H9 (cell line): ENCODE measurements at regions not wholly inside any gene's neighbourhood (a gene's known extent, or its start where the extent isn't known, plus 50 kb on each side); places are given as distances from the start of the nearest gene placed in this dataset.

ENCODE experiments used
- DNase-seq: peaks from one replicate; pipeline ENCODE4 v3.0.0-alpha.2; 2017
- H2AFZ ChIP-seq: one replicate; pipeline ENCODE4 v1.6.1; 2013; ENCODE audit warnings: mild to moderate bottlenecking, low read length, control low read depth, moderate library complexity
- H2AK5ac ChIP-seq: 2 replicates; pipeline ENCODE4 v1.6.1; 2013; ENCODE audit warnings: low read length, control low read depth, mixed read lengths; ENCODE audit not compliant: insufficient read length
- H2BK120ac ChIP-seq: one replicate; pipeline ENCODE4 v1.6.1; 2013; ENCODE audit warnings: low read depth, mild to moderate bottlenecking, low read length, control low read depth, inconsistent platforms; ENCODE audit not compliant: poor library complexity, severe bottlenecking
- H2BK12ac ChIP-seq: 2 replicates; pipeline ENCODE4 v1.6.1; 2013; ENCODE audit warnings: low read length, control low read depth, mixed read lengths, low read depth; ENCODE audit not compliant: insufficient read length
- H2BK15ac ChIP-seq: 2 replicates; pipeline ENCODE4 v1.6.1; 2013; ENCODE audit warnings: low read depth, low read length, control low read depth
- H2BK20ac ChIP-seq: one replicate; pipeline ENCODE4 v1.6.1; 2013; ENCODE audit warnings: low read depth, mild to moderate bottlenecking, low read length, control low read depth, inconsistent platforms; ENCODE audit not compliant: poor library complexity, severe bottlenecking
- H2BK5ac ChIP-seq: 2 replicates; pipeline ENCODE4 v1.6.1; 2013; ENCODE audit warnings: low read length, control low read depth, mixed read lengths; ENCODE audit not compliant: insufficient read length
- H3K14ac ChIP-seq: 2 replicates; pipeline ENCODE4 v1.6.1; 2013; ENCODE audit warnings: low read length, control low read depth; ENCODE audit not compliant: insufficient read depth
- H3K18ac ChIP-seq: 2 replicates; pipeline ENCODE4 v1.6.1; 2013; ENCODE audit warnings: low read depth, mild to moderate bottlenecking, mixed read lengths, low read length, control low read depth; ENCODE audit not compliant: insufficient read length
- H3K23ac ChIP-seq: 2 replicates; pipeline ENCODE4 v1.6.1; 2013; ENCODE audit warnings: low read length, control low read depth, mixed read lengths, low read depth; ENCODE audit not compliant: insufficient read length
- H3K23me2 ChIP-seq: 2 replicates; pipeline ENCODE4 v1.6.1; 2013; ENCODE audit warnings: low read depth, mild to moderate bottlenecking, mixed read lengths, low read length, control low read depth; ENCODE audit not compliant: insufficient read length, poor library complexity, severe bottlenecking
- H3K27ac ChIP-seq: 2 replicates; pipeline ENCODE4 v1.5.1; 2013; ENCODE audit warnings: low read length, control low read depth, mixed read lengths, low read depth; ENCODE audit not compliant: insufficient read length
- H3K27me3 ChIP-seq: 2 replicates; pipeline ENCODE4 v1.6.1; 2013; ENCODE audit warnings: low read length, control low read depth, inconsistent platforms; ENCODE audit not compliant: insufficient read depth
- H3K4ac ChIP-seq: 2 replicates; pipeline ENCODE4 v1.6.1; 2013; ENCODE audit warnings: low read depth, mild to moderate bottlenecking, control low read depth, inconsistent platforms, low read length, moderate library complexity
- H3K4me1 ChIP-seq: 2 replicates; pipeline ENCODE4 v1.6.1; 2013; ENCODE audit warnings: low read length, control low read depth, inconsistent platforms; ENCODE audit not compliant: insufficient read depth
- H3K4me2 ChIP-seq: 2 replicates; pipeline ENCODE4 v1.6.1; 2013; ENCODE audit warnings: low read length, control low read depth, mixed read lengths; ENCODE audit not compliant: insufficient read length, insufficient read depth
- H3K56ac ChIP-seq: 2 replicates; pipeline ENCODE4 v1.6.1; 2013; ENCODE audit warnings: low read depth, mild to moderate bottlenecking, mixed read lengths, low read length, control low read depth; ENCODE audit not compliant: insufficient read length
- H3K79me1 ChIP-seq: 2 replicates; pipeline ENCODE4 v1.6.1; 2013; ENCODE audit warnings: low read depth, mild to moderate bottlenecking, moderate library complexity, low read length, control low read depth, inconsistent platforms; ENCODE audit not compliant: insufficient read depth, poor library complexity, severe bottlenecking
- H3K79me2 ChIP-seq: 2 replicates; pipeline ENCODE4 v1.6.1; 2013; ENCODE audit warnings: low read length, control low read depth, inconsistent platforms; ENCODE audit not compliant: insufficient read depth
- H3K9ac ChIP-seq: 2 replicates; pipeline ENCODE4 v1.6.1; 2013; ENCODE audit warnings: low read length, control low read depth, mixed read lengths; ENCODE audit not compliant: insufficient read length; ENCODE audit errors: extremely low read depth
- H3K9me3 ChIP-seq: one replicate; pipeline ENCODE4 v1.6.1; 2013; ENCODE audit warnings: low read depth, low read length, inconsistent platforms; ENCODE audit not compliant: control insufficient read depth
- H3T11ph ChIP-seq: one replicate; pipeline ENCODE4 v1.6.1; 2013; ENCODE audit warnings: mild to moderate bottlenecking, low read length, control low read depth, inconsistent platforms
- H4K20me1 ChIP-seq: one replicate; pipeline ENCODE4 v1.6.1; 2013; ENCODE audit not compliant: control insufficient read depth, insufficient read length, insufficient read depth
- H4K5ac ChIP-seq: 2 replicates; pipeline ENCODE4 v1.6.1; 2013; ENCODE audit warnings: low read depth, mild to moderate bottlenecking, mixed read lengths, low read length, control low read depth; ENCODE audit not compliant: insufficient read length
- H4K8ac ChIP-seq: replicated peaks from 2 replicates; pipeline ENCODE4 v1.6.1; 2013; ENCODE audit warnings: low read length, control low read depth, mixed read lengths, low read depth; ENCODE audit not compliant: insufficient read length
- H4K91ac ChIP-seq: 2 replicates; pipeline ENCODE4 v1.6.1; 2013; ENCODE audit warnings: low read depth, mild to moderate bottlenecking, moderate library complexity, mixed read lengths, low read length, control low read depth; ENCODE audit not compliant: insufficient read length
- H3K27ac Mint-ChIP-seq, 3 experiments: 2 replicates in 2 of 3; 3 replicates in 1 of 3; pipeline ENCODE4 v1.8.0; 2020 to 2021; ENCODE audit warnings: mixed read lengths in 3 of 3, mild to moderate bottlenecking in 1 of 3, moderate library complexity in 1 of 3
- H3K27me3 Mint-ChIP-seq: 2 replicates; pipeline ENCODE4 v1.8.0; 2021; ENCODE audit warnings: low read depth, mild to moderate bottlenecking, moderate library complexity, mixed read lengths
- H3K36me3 Mint-ChIP-seq, 3 experiments: 2 replicates in 2 of 3; 3 replicates in 1 of 3; pipeline ENCODE4 v1.8.0; 2020 to 2021; ENCODE audit warnings: low read depth in 3 of 3, mixed read lengths in 3 of 3; ENCODE audit not compliant: insufficient read depth in 1 of 3
- H3K4me1 Mint-ChIP-seq, 2 experiments: 2 replicates each; pipeline ENCODE4 v1.8.0; 2020; ENCODE audit warnings: mixed read lengths in 2 of 2
- H3K4me3 Mint-ChIP-seq, 2 experiments: 2 replicates in 1 of 2; 3 replicates in 1 of 2; pipeline ENCODE4 v1.8.0; 2020 to 2021; ENCODE audit warnings: mild to moderate bottlenecking in 2 of 2, mixed read lengths in 2 of 2, moderate library complexity in 1 of 2
- H3K9me3 Mint-ChIP-seq, 2 experiments: 2 replicates in 1 of 2; 3 replicates in 1 of 2; pipeline ENCODE4 v1.8.0; 2020; ENCODE audit warnings: mild to moderate bottlenecking in 2 of 2, mixed read lengths in 2 of 2, moderate library complexity in 1 of 2
- CTCF ChIP-seq: fragments of 200-600 bp; sonication (generic); conservative IDR thresholded peaks from 3 replicates; pipeline ENCODE4 v1.8.0; 2021; ENCODE audit warnings: antibody characterized with exemption, mild to moderate bottlenecking

- Histone ChIP-seq H3K27ac (no peak overlapping the region), H2AFZ (no peak overlapping the region)
- no peak for TF ChIP-seq CTCF
Measured at GRCh38 chr6:84625506-84625905, 138.9 kb downstream of the TBX18 start.

More at GRCh38 chr6:84625506-84625905, 138.9 kb downstream of the TBX18 start:
- H3K4me2 ChIP-seq = no peak overlapping the region
- H3K4me1 ChIP-seq = no peaks in the 10 kb centered on the region
- H3K14ac ChIP-seq = no peak overlapping the region
- no peak overlapping the region for H2BK20ac ChIP-seq
- no peak overlapping the region for H2BK120ac ChIP-seq
- Mint-ChIP-seq H3K27ac (peak overlapping the region in 1 of 3 experiments; percentile 3; a peak in 1 of 7 replicates), H3K27me3 (no peaks in the 10 kb centered on the region), H3K4me1 (peaks cover 2 to 11% of the 10 kb centered on the region in 2 experiments; a peak in 2 of 4 replicates), H3K9me3 (peaks cover 3 to 6% of the 10 kb centered on the region in 2 experiments; a peak in 3 of 5 replicates), H3K4me3 (no peak overlapping the region), H3K36me3 (no peaks in the 10 kb centered on the region; a peak in 1 of 7 replicates)
- H3K79me2 ChIP-seq = no peaks in the 10 kb centered on the region
- H4K20me1 ChIP-seq = no peaks in the 10 kb centered on the region
- H2AK5ac ChIP-seq = no peak overlapping the region
- no peak overlapping the region for H2BK5ac ChIP-seq
- no peak overlapping the region for H2BK15ac ChIP-seq
- H4K91ac ChIP-seq = no peak overlapping the region
- H4K8ac ChIP-seq = no peak overlapping the region
- no peak overlapping the region for H4K5ac ChIP-seq
- no peaks in the 10 kb centered on the region for H3K9me3 ChIP-seq
- H3K9ac ChIP-seq = no peak overlapping the region
- no peak overlapping the region for H3T11ph ChIP-seq
- no peak overlapping the region for H2BK12ac ChIP-seq
- no peaks in the 10 kb centered on the region for H3K23me2 ChIP-seq
- no peak overlapping the region for H3K56ac ChIP-seq
- no peaks in the 10 kb centered on the region for H3K79me1 ChIP-seq
- no peak for DNase-seq
- no peaks in the 10 kb centered on the region for H3K27me3 ChIP-seq
- H3K23ac ChIP-seq = no peak overlapping the region
- H3K18ac ChIP-seq = no peak overlapping the region
- H3K4ac ChIP-seq = no peak overlapping the region
